Prostate gland (tissue), 2 donors: ENCODE measurements at regions not wholly inside any gene's neighbourhood (a gene's known extent, or its start where the extent isn't known, plus 50 kb on each side); places are given as distances from the start of the nearest gene placed in this dataset.

Experiments used
- POLR2A ChIP-seq: fragments of 450-650 bp; IDR thresholded peaks from one replicate; pipeline ENCODE4 v1.6.1; 2016; ENCODE audit warnings: antibody characterized with exemption, mild to moderate bottlenecking
- POLR2AphosphoS5 ChIP-seq: sonication (generic); formaldehyde crosslinking; IDR thresholded peaks from one replicate; pipeline ENCODE4 v1.6.1; 2017; ENCODE audit warnings: antibody characterized with exemption
- TF ChIP-seq, protein P1 (sequence below), 4 experiments: fragments of 200-600 bp in 2 of 4; fragments of 450-650 bp in 2 of 4; sonication (generic) in 2 of 4; IDR thresholded peaks; 1 replicate in 3 of 4; 2 replicates in 1 of 4; pipeline ENCODE4 v1.5.1; 2016 to 2019; ENCODE audit warnings: antibody characterized with exemption in 4 of 4, mild to moderate bottlenecking in 2 of 4, moderate library complexity in 2 of 4

DNA sequence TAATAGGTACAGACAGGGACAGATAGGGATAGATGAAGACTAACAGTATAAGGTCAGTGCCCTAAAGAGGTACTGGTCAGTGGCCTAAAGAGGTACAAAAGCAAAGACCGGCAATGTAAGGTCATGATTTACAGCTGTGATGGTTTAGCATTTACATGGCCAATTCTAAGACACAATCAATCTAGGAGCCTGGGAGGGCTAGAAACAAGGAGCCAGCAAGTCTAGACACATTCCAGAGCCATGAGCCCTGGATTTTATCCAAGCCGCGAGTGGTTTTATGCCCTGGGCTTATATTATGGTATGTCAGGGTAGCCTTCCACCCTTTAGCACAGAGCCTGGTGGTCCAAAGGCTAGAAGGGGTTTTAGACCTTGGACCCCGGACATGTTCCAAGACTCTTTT, 124.2 kb downstream of the CBLN2 start:
- TF ChIP-seq, protein P1, sequence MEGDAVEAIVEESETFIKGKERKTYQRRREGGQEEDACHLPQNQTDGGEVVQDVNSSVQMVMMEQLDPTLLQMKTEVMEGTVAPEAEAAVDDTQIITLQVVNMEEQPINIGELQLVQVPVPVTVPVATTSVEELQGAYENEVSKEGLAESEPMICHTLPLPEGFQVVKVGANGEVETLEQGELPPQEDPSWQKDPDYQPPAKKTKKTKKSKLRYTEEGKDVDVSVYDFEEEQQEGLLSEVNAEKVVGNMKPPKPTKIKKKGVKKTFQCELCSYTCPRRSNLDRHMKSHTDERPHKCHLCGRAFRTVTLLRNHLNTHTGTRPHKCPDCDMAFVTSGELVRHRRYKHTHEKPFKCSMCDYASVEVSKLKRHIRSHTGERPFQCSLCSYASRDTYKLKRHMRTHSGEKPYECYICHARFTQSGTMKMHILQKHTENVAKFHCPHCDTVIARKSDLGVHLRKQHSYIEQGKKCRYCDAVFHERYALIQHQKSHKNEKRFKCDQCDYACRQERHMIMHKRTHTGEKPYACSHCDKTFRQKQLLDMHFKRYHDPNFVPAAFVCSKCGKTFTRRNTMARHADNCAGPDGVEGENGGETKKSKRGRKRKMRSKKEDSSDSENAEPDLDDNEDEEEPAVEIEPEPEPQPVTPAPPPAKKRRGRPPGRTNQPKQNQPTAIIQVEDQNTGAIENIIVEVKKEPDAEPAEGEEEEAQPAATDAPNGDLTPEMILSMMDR (IDR thresholded peaks at IDR 0.05) = no peak
- no peak for TF ChIP-seq POLR2AphosphoS5
- no peak for TF ChIP-seq POLR2A
